OCI-LY1 (cell line): ENCODE measurements at regions not wholly inside any gene's neighbourhood (a gene's known extent, or its start where the extent isn't known, plus 50 kb on each side); places are given as distances from the start of the nearest gene placed in this dataset.

ENCODE experiments used
- CTCF ChIP-seq: fragments of 200-600 bp; sonication (generic), shearing (Covaris generic); IDR thresholded peaks from 2 replicates; pipeline ENCODE4 v1.5.1; 2017; ENCODE audit warnings: mild to moderate bottlenecking, antibody characterized with exemption, low read length, moderate library complexity, mixed read lengths
- EZH2 ChIP-seq: fragments of 200-600 bp; sonication (generic), shearing (Covaris generic); IDR thresholded peaks from 2 replicates; pipeline ENCODE4 v1.8.0; 2017; ENCODE audit warnings: borderline replicate concordance, mixed run types, mild to moderate bottlenecking, antibody characterized with exemption, low read length, moderate library complexity, mixed read lengths

- TF ChIP-seq CTCF: no peak
- no peak for TF ChIP-seq EZH2
These were observed 453.5 kb downstream of the FOXG1 start for GRCh38 chr14:29220072-29220471.
